ENCODE measurements at regions not wholly inside any gene's neighbourhood (a gene's known extent, or its start where the extent isn't known, plus 50 kb on each side); places are given as distances from the start of the nearest gene placed in this dataset.

DNA sequence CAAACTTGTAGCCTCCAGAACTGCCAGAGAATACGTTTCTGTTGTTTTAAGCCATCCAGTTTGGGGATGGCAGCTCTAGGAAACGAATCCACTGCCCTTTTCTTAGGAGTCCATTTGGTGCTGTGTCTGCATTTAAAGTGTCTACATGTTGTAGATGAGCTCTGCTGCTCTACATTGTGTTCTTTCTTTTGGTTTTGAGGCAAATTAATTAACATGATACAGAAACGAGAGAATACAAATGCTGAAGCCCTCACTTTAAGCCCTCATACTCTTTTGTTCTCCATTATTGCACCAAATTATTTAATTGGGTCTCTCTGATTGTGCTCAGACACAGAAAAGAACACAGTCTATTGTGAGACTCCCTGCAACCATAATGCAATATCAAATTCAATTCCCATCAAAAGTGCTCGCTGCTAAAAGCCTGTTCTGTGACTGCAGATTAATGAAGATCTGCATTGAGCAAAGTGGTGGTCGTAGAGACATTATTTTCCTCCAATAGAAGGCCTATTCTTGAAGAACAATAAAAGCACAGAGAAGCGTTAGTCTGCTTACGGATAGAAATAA, 166.3 kb upstream of the SOX21 start (continued):
- TF ChIP-seq PML (IDR thresholded peaks at IDR 0.05; ENCODE audit: low read length) (no peak), ETV6 (IDR thresholded peaks at IDR 0.05; ENCODE audit: borderline replicate concordance in 1 of 2, low read depth in 2 of 2, low read length in 1 of 2) (no peak), ETV6 (CRISPR knock-in tag; IDR thresholded peaks at IDR 0.05; ENCODE audit: borderline replicate concordance) (no peak)
- TF ChIP-seq, protein P1, sequence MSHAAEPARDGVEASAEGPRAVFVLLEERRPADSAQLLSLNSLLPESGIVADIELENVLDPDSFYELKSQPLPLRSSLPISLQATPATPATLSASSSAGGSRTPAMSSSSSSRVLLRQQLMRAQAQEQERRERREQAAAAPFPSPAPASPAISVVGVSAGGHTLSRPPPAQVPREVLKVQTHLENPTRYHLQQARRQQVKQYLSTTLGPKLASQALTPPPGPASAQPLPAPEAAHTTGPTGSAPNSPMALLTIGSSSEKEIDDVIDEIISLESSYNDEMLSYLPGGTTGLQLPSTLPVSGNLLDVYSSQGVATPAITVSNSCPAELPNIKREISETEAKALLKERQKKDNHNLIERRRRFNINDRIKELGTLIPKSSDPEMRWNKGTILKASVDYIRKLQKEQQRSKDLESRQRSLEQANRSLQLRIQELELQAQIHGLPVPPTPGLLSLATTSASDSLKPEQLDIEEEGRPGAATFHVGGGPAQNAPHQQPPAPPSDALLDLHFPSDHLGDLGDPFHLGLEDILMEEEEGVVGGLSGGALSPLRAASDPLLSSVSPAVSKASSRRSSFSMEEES (CRISPR knock-in tag; IDR thresholded peaks at IDR 0.05): no peak
- TF ChIP-seq, protein P2, sequence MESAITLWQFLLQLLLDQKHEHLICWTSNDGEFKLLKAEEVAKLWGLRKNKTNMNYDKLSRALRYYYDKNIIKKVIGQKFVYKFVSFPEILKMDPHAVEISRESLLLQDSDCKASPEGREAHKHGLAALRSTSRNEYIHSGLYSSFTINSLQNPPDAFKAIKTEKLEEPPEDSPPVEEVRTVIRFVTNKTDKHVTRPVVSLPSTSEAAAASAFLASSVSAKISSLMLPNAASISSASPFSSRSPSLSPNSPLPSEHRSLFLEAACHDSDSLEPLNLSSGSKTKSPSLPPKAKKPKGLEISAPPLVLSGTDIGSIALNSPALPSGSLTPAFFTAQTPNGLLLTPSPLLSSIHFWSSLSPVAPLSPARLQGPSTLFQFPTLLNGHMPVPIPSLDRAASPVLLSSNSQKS (CRISPR knock-in tag; IDR thresholded peaks at IDR 0.05): no peak
- TF ChIP-seq, protein P3, sequence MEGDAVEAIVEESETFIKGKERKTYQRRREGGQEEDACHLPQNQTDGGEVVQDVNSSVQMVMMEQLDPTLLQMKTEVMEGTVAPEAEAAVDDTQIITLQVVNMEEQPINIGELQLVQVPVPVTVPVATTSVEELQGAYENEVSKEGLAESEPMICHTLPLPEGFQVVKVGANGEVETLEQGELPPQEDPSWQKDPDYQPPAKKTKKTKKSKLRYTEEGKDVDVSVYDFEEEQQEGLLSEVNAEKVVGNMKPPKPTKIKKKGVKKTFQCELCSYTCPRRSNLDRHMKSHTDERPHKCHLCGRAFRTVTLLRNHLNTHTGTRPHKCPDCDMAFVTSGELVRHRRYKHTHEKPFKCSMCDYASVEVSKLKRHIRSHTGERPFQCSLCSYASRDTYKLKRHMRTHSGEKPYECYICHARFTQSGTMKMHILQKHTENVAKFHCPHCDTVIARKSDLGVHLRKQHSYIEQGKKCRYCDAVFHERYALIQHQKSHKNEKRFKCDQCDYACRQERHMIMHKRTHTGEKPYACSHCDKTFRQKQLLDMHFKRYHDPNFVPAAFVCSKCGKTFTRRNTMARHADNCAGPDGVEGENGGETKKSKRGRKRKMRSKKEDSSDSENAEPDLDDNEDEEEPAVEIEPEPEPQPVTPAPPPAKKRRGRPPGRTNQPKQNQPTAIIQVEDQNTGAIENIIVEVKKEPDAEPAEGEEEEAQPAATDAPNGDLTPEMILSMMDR (IDR thresholded peaks at IDR 0.05 in 2 of 3, conservative IDR thresholded peaks at IDR 0.05 in 1 of 3; ENCODE audit: insufficient read depth in 2 of 3, low read depth in 1 of 3, low read length in 3 of 3): no peak

All from K562 (cell line).